NCI-H460 (cell line): ENCODE measurements at regions not wholly inside any gene's neighbourhood (a gene's known extent, or its start where the extent isn't known, plus 50 kb on each side); places are given as distances from the start of the nearest gene placed in this dataset.
"Not testable (repeated sequence)": the region's sequence is repeated elsewhere in the genome, so short reads cannot be mapped to it uniquely, and the experiment has no call there.

ENCODE experiments used
- DNase-seq: peaks from one replicate; pipeline ENCODE4 v3.0.0-alpha.2; 2016; ENCODE audit warnings: low read depth; ENCODE audit errors: extremely low read depth

GRCh38 chr5:121424976-121425375 is 426.7 kb upstream of the FTMT start:
- no peak for DNase-seq

- DNase-seq = no peak
Observed at GRCh38 chr5:121426153-121426552, 425.5 kb upstream of the FTMT start.

GRCh38 chr5:121429761-121430160 is 421.9 kb upstream of the FTMT start:
- DNase-seq = no peak

GRCh38 chr5:121430538-121430937 is 421.1 kb upstream of the FTMT start:
- no peak for DNase-seq

GRCh38 chr5:121445511-121445910 is 406.2 kb upstream of the FTMT start:
- DNase-seq = no peak

- DNase-seq = no peak
Observed at GRCh38 chr5:121462441-121462840, 389.2 kb upstream of the FTMT start.

- DNase-seq = not testable (repeated sequence)
Observed at GRCh38 chr5:121471222-121471621, 380.5 kb upstream of the FTMT start.

GRCh38 chr5:121478636-121479035 is 373.0 kb upstream of the FTMT start:
- no peak for DNase-seq

- DNase-seq = no peak
Observed at GRCh38 chr5:121479337-121479736, 372.3 kb upstream of the FTMT start.

- DNase-seq = no peak
Observed at GRCh38 chr5:121485281-121485680, 366.4 kb upstream of the FTMT start.

GRCh38 chr5:121485999-121486398 is 365.7 kb upstream of the FTMT start:
- DNase-seq = not testable (repeated sequence)

- DNase-seq = no peak
Observed at GRCh38 chr5:121489972-121490371, 361.7 kb upstream of the FTMT start.

GRCh38 chr5:121497176-121497575 is 354.5 kb upstream of the FTMT start:
- DNase-seq = no peak

GRCh38 chr5:121500310-121500709 is 351.4 kb upstream of the FTMT start:
- DNase-seq = no peak

- DNase-seq = no peak
Observed at GRCh38 chr5:121503111-121503840, 348.4 kb upstream of the FTMT start.

- no peak for DNase-seq
Observed at GRCh38 chr5:121516997-121517396, 334.7 kb upstream of the FTMT start.

- no peak for DNase-seq
Observed at GRCh38 chr5:121525706-121526105, 326.0 kb upstream of the FTMT start.

- no peak for DNase-seq
Observed at GRCh38 chr5:121526908-121527307, 324.8 kb upstream of the FTMT start.

GRCh38 chr5:121533814-121534213 is 317.9 kb upstream of the FTMT start:
- DNase-seq = no peak

- no peak for DNase-seq
Observed at GRCh38 chr5:121550989-121551388, 300.7 kb upstream of the FTMT start.

- DNase-seq = no peak
Observed at GRCh38 chr5:121559832-121560231, 291.9 kb upstream of the FTMT start.

- no peak for DNase-seq
Observed at GRCh38 chr5:121572061-121572460, 279.6 kb upstream of the FTMT start.
